IPS-18c (cell line): ENCODE measurements at regions not wholly inside any gene's neighbourhood (a gene's known extent, or its start where the extent isn't known, plus 50 kb on each side); places are given as distances from the start of the nearest gene placed in this dataset.

ENCODE experiments used
- H3K4me3 ChIP-seq: 2 replicates; pipeline ENCODE4 v1.7.0; 2013; ENCODE audit warnings: low read depth, mild to moderate bottlenecking, low read length, moderate library complexity; ENCODE audit not compliant: insufficient read depth
- H3K9me3 ChIP-seq: one replicate; pipeline ENCODE4 v1.6.1; 2013; ENCODE audit warnings: mild to moderate bottlenecking, low read length, moderate library complexity; ENCODE audit not compliant: control insufficient read depth, insufficient read depth

GRCh38 chr1:168380945-168381344 is 100.3 kb downstream of the TBX19 start:
- Histone ChIP-seq H3K4me3 (no peak overlapping the region), H3K9me3 (no peaks in the 10 kb centered on the region)

GRCh38 chr1:168379104-168379860 is 98.6 kb downstream of the TBX19 start:
- no peaks in the 10 kb centered on the region for H3K9me3 ChIP-seq
- H3K4me3 ChIP-seq: no peak overlapping the region

- no peak overlapping the region for H3K4me3 ChIP-seq
- H3K9me3 ChIP-seq: no peaks in the 10 kb centered on the region
Measured at GRCh38 chr1:168375566-168376300, 95.1 kb downstream of the TBX19 start.

- H3K9me3 ChIP-seq: no peaks in the 10 kb centered on the region
- no peak overlapping the region for H3K4me3 ChIP-seq
Measured at GRCh38 chr1:168374566-168374965, 93.9 kb downstream of the TBX19 start.

- no peak overlapping the region for H3K4me3 ChIP-seq
- H3K9me3 ChIP-seq: no peaks in the 10 kb centered on the region
Measured at GRCh38 chr1:168373869-168374268, 93.2 kb downstream of the TBX19 start.

- Histone ChIP-seq H3K4me3 (no peak overlapping the region), H3K9me3 (no peaks in the 10 kb centered on the region)
Measured at GRCh38 chr1:168372861-168373371, 92.2 kb downstream of the TBX19 start.

- no peaks in the 10 kb centered on the region for H3K9me3 ChIP-seq
Measured at GRCh38 chr1:168372307-168372706, 91.6 kb downstream of the TBX19 start.

GRCh38 chr1:168371477-168371876 is 90.8 kb downstream of the TBX19 start:
- H3K4me3 ChIP-seq: no peak overlapping the region
- H3K9me3 ChIP-seq: no peaks in the 10 kb centered on the region

More at GRCh38 chr1:168372307-168372706, 91.6 kb downstream of the TBX19 start:
- no peak overlapping the region for H3K4me3 ChIP-seq

- H3K4me3 ChIP-seq: no peak overlapping the region
- no peaks in the 10 kb centered on the region for H3K9me3 ChIP-seq
Measured at GRCh38 chr1:168370586-168370985, 89.9 kb downstream of the TBX19 start.

GRCh38 chr1:168369655-168370054 is 89.0 kb downstream of the TBX19 start:
- H3K9me3 ChIP-seq: no peaks in the 10 kb centered on the region

GRCh38 chr1:168368131-168368530 is 87.5 kb downstream of the TBX19 start:
- no peak overlapping the region for H3K4me3 ChIP-seq

More at GRCh38 chr1:168369655-168370054, 89.0 kb downstream of the TBX19 start:
- no peak overlapping the region for H3K4me3 ChIP-seq

GRCh38 chr1:168365719-168366479 is 85.2 kb downstream of the TBX19 start:
- Histone ChIP-seq H3K9me3 (no peaks in the 10 kb centered on the region), H3K4me3 (no peak overlapping the region)

More at GRCh38 chr1:168368131-168368530, 87.5 kb downstream of the TBX19 start:
- no peaks in the 10 kb centered on the region for H3K9me3 ChIP-seq
